ENCODE measurements at regions not wholly inside any gene's neighbourhood (a gene's known extent, or its start where the extent isn't known, plus 50 kb on each side); places are given as distances from the start of the nearest gene placed in this dataset.

DNA sequence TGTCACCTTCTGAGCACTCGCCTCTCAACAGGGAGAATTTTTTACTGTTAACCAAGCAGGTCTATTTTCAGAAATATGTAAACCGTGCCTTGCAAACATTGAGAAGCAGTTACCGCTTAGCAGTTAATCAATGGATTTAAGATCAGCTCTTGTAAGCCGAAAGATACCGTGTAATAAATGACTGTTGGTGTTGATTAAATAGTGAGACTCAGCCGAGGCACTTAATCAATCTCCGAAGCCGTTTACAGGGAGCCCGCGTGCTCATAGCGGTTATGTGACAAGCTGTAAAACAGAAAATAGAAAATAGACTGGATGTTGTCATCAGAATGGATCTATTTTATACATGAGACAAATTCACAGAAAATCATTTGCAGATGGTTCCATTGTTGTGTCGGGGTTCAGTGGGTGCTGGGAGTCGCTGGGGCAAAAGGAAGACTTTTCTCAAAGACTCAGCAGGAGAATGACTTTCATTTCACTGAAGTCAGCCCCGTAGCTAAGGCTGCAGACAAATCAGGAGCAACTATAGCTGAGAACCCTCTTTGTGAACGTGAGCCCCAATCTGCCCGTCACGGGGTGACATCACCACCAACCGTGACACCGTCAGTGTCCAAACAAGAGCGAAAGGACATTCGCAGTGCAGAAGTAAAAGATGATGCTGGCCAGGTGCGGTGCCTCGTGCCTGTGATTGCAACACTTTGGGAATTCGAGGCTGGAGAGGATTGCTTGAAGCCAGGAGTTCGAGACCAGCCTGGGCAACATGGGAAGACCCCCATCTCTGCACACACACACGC is 275.3 kb downstream of the CRLF2 start:
- TF ChIP-seq ESRRG (CRISPR knock-in tag; IDR thresholded peaks at IDR 0.05) (no peak), BACH2 (CRISPR knock-in tag; IDR thresholded peaks at IDR 0.05; ENCODE audit: borderline replicate concordance) (no peak), TCF4 (CRISPR knock-in tag; IDR thresholded peaks at IDR 0.05; ENCODE audit: borderline replicate concordance) (no peak), ZNF8 (CRISPR knock-in tag; IDR thresholded peaks at IDR 0.05) (no peak), CREB5 (CRISPR knock-in tag; IDR thresholded peaks at IDR 0.05; ENCODE audit: low read depth) (no peak), PATZ1 (CRISPR knock-in tag; IDR thresholded peaks at IDR 0.05; ENCODE audit: borderline replicate concordance) (no peak), ARNTL (CRISPR knock-in tag; IDR thresholded peaks at IDR 0.05; ENCODE audit: borderline replicate concordance, low read depth) (no peak), CSRNP3 (CRISPR knock-in tag; IDR thresholded peaks at IDR 0.05) (no peak), ZFP3 (CRISPR knock-in tag; IDR thresholded peaks at IDR 0.05) (no peak), ZFP30 (CRISPR knock-in tag; IDR thresholded peaks at IDR 0.05) (no peak)
- TF ChIP-seq, protein P1, sequence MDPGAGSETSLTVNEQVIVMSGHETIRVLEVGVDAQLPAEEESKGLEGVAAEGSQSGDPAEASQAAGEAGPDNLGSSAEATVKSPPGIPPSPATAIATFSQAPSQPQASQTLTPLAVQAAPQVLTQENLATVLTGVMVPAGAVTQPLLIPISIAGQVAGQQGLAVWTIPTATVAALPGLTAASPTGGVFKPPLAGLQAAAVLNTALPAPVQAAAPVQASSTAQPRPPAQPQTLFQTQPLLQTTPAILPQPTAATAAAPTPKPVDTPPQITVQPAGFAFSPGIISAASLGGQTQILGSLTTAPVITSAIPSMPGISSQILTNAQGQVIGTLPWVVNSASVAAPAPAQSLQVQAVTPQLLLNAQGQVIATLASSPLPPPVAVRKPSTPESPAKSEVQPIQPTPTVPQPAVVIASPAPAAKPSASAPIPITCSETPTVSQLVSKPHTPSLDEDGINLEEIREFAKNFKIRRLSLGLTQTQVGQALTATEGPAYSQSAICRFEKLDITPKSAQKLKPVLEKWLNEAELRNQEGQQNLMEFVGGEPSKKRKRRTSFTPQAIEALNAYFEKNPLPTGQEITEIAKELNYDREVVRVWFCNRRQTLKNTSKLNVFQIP (CRISPR knock-in tag; IDR thresholded peaks at IDR 0.05; ENCODE audit: borderline replicate concordance, low read depth) = no peak
- ATAC-seq = no peak

GRCh38 chrX:933611-934010 is 278.8 kb downstream of the CRLF2 start:
- no peak for ATAC-seq
- no peak for TF ChIP-seq CSDC2 (CRISPR knock-in tag; IDR thresholded peaks at IDR 0.05)
- no peak for TF ChIP-seq TOX (CRISPR knock-in tag; IDR thresholded peaks at IDR 0.05; ENCODE audit: borderline replicate concordance)
- no peak for TF ChIP-seq CSRNP3 (CRISPR knock-in tag; IDR thresholded peaks at IDR 0.05)
- no peak for TF ChIP-seq SNAI2 (CRISPR knock-in tag; IDR thresholded peaks at IDR 0.05)

- TF ChIP-seq TSHZ2 (CRISPR knock-in tag; IDR thresholded peaks at IDR 0.05) (no peak), CREB5 (CRISPR knock-in tag; IDR thresholded peaks at IDR 0.05; ENCODE audit: low read depth) (no peak), ZFP30 (CRISPR knock-in tag; IDR thresholded peaks at IDR 0.05) (no peak), OSR1 (CRISPR knock-in tag; IDR thresholded peaks at IDR 0.05) (no peak), RARB (CRISPR knock-in tag; IDR thresholded peaks at IDR 0.05) (no peak), ZFP3 (CRISPR knock-in tag; IDR thresholded peaks at IDR 0.05) (no peak), TOX (CRISPR knock-in tag; IDR thresholded peaks at IDR 0.05; ENCODE audit: borderline replicate concordance) (no peak), PATZ1 (CRISPR knock-in tag; IDR thresholded peaks at IDR 0.05; ENCODE audit: borderline replicate concordance) (no peak), BACH2 (CRISPR knock-in tag; IDR thresholded peaks at IDR 0.05; ENCODE audit: borderline replicate concordance) (no peak), SNAI2 (CRISPR knock-in tag; IDR thresholded peaks at IDR 0.05) (no peak), CSDC2 (CRISPR knock-in tag; IDR thresholded peaks at IDR 0.05) (no peak), ARNTL (CRISPR knock-in tag; IDR thresholded peaks at IDR 0.05; ENCODE audit: borderline replicate concordance, low read depth) (no peak)
- TF ChIP-seq, protein P1 (CRISPR knock-in tag; IDR thresholded peaks at IDR 0.05; ENCODE audit: borderline replicate concordance, low read depth) = no peak
- no peak for ATAC-seq
These were observed 283.8 kb downstream of the CRLF2 start for GRCh38 chrX:928606-929005.
